Stimulated activated CD8-positive, alpha-beta memory T cell treated with anti-CD3 and anti-CD28 coated beads, Interleukin-4, amount 100 ng/mL, for 1 hour (primary cell): ENCODE measurements at regions not wholly inside any gene's neighbourhood (a gene's known extent, or its start where the extent isn't known, plus 50 kb on each side); places are given as distances from the start of the nearest gene placed in this dataset.

Experiments used
- DNase-seq, 2 donors: peaks; one replicate each; pipeline ENCODE4 v3.0.0-alpha.2; 2020; ENCODE audit warnings: low read depth in 2 of 2, low spot score in 1 of 2

GRCh38 chr4:65976287-65976686, 306.0 kb upstream of the EPHA5 start:
- DNase-seq: no peak

GRCh38 chr4:65973186-65973585, 302.9 kb upstream of the EPHA5 start:
- no peak for DNase-seq

GRCh38 chr4:65971686-65972085, 301.4 kb upstream of the EPHA5 start:
- DNase-seq: no peak

GRCh38 chr4:65968831-65969558, 298.7 kb upstream of the EPHA5 start:
- no peak for DNase-seq

GRCh38 chr4:65960751-65961150, 290.5 kb upstream of the EPHA5 start:
- DNase-seq: no peak

- no peak for DNase-seq
These were observed 284.1 kb upstream of the EPHA5 start for GRCh38 chr4:65954416-65954815.

- no peak for DNase-seq
These were observed 280.9 kb upstream of the EPHA5 start for GRCh38 chr4:65951177-65951576.

GRCh38 chr4:65943076-65943475, 272.8 kb upstream of the EPHA5 start:
- DNase-seq: no peak

- no peak for DNase-seq
These were observed 254.6 kb upstream of the EPHA5 start for GRCh38 chr4:65924843-65925242.

- no peak for DNase-seq
These were observed 253.3 kb upstream of the EPHA5 start for GRCh38 chr4:65923616-65924015.

GRCh38 chr4:65921180-65921579, 250.9 kb upstream of the EPHA5 start:
- no peak for DNase-seq

- DNase-seq: no peak
These were observed 248.6 kb upstream of the EPHA5 start for GRCh38 chr4:65918872-65919271.

- DNase-seq: no peak
These were observed 247.9 kb upstream of the EPHA5 start for GRCh38 chr4:65918212-65918611.

- no peak for DNase-seq
These were observed 247.2 kb upstream of the EPHA5 start for GRCh38 chr4:65917486-65917885.

GRCh38 chr4:65911720-65912119, 241.4 kb upstream of the EPHA5 start:
- DNase-seq: no peak

- no peak for DNase-seq
These were observed 223.9 kb upstream of the EPHA5 start for GRCh38 chr4:65893957-65894755.

- no peak for DNase-seq
These were observed 223.0 kb upstream of the EPHA5 start for GRCh38 chr4:65893271-65893670.

- no peak for DNase-seq
These were observed 210.3 kb upstream of the EPHA5 start for GRCh38 chr4:65880594-65880993.

GRCh38 chr4:65868096-65868824, 198.0 kb upstream of the EPHA5 start:
- DNase-seq: no peak

GRCh38 chr4:65865489-65865888, 195.2 kb upstream of the EPHA5 start:
- DNase-seq: no peak

- DNase-seq: no peak
These were observed 191.7 kb upstream of the EPHA5 start for GRCh38 chr4:65861993-65862392.

GRCh38 chr4:65845199-65845773, 175.0 kb upstream of the EPHA5 start:
- no peak for DNase-seq
